Spleen (tissue), 7 donors: ENCODE measurements at regions not wholly inside any gene's neighbourhood (a gene's known extent, or its start where the extent isn't known, plus 50 kb on each side); places are given as distances from the start of the nearest gene placed in this dataset.

Experiments used
- POLR2A ChIP-seq, 3 donors: fragments of 450-650 bp; IDR thresholded peaks; one replicate each; pipeline ENCODE4 v1.5.1; 2017; ENCODE audit warnings: antibody characterized with exemption in 3 of 3, mild to moderate bottlenecking in 1 of 3
- POLR2AphosphoS5 ChIP-seq, 3 donors: sonication (generic); formaldehyde crosslinking; IDR thresholded peaks; one replicate each; pipeline ENCODE4 v1.5.1; 2017; ENCODE audit warnings: antibody characterized with exemption in 3 of 3
- TF ChIP-seq, protein P1 (sequence below), 11 experiments: fragments of 200-600 bp in 7 of 11; fragments of 450-650 bp in 4 of 11; sonication (generic) in 4 of 11; IDR thresholded peaks in 8 of 11; conservative IDR thresholded peaks in 3 of 11; 1 replicate in 7 of 11; 2 replicates in 4 of 11; pipeline versions ENCODE4 v1.4.0 to v1.8.0; 2016 to 2021; ENCODE audit warnings: antibody characterized with exemption in 11 of 11, inconsistent platforms in 4 of 11, mild to moderate bottlenecking in 1 of 11
- donor health status: DM: no; HTN: no; CAD: no; lungs with moderate emphysema.
- donor health status: DM: no; HTN: no; CAD: no.
- donor health status: DM: no; HTN: no; CAD: no.

DNA sequence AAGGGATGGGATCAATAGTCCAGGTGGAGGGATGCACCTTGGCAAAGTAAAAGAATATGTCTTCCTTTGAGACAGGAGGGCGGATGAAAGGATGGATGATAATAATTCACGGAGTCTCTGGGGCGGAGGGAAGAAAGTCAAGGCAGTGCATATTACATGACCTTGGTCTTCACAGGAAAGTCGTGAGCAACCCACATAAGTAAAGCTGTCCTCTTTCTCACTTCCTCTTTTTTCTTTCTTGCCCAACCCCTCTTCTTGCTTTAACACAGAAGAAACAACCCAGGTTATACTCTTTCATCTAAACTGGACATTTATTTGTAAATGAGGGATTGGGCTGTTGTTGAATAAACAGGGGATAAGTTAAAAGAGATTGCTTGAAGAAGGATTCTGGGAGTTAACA is 168.7 kb upstream of the SKOR2 start:
- no peak for TF ChIP-seq POLR2AphosphoS5 (IDR thresholded peaks at IDR 0.05)
- TF ChIP-seq, protein P1, sequence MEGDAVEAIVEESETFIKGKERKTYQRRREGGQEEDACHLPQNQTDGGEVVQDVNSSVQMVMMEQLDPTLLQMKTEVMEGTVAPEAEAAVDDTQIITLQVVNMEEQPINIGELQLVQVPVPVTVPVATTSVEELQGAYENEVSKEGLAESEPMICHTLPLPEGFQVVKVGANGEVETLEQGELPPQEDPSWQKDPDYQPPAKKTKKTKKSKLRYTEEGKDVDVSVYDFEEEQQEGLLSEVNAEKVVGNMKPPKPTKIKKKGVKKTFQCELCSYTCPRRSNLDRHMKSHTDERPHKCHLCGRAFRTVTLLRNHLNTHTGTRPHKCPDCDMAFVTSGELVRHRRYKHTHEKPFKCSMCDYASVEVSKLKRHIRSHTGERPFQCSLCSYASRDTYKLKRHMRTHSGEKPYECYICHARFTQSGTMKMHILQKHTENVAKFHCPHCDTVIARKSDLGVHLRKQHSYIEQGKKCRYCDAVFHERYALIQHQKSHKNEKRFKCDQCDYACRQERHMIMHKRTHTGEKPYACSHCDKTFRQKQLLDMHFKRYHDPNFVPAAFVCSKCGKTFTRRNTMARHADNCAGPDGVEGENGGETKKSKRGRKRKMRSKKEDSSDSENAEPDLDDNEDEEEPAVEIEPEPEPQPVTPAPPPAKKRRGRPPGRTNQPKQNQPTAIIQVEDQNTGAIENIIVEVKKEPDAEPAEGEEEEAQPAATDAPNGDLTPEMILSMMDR (IDR thresholded peaks at IDR 0.05 in 8 of 11, conservative IDR thresholded peaks at IDR 0.05 in 3 of 11) = no peak
- no peak for TF ChIP-seq POLR2A (IDR thresholded peaks at IDR 0.05)
